Endothelial cell (in vitro differentiated cells): ENCODE measurements at regions not wholly inside any gene's neighbourhood (a gene's known extent, or its start where the extent isn't known, plus 50 kb on each side); places are given as distances from the start of the nearest gene placed in this dataset.

Source experiments
- DNase-seq: peaks from one replicate; pipeline ENCODE4 v3.0.0; 2021; ENCODE audit warnings: low spot score
- H3K27ac Mint-ChIP-seq: one replicate; pipeline ENCODE4 v1.8.0; 2021; ENCODE audit warnings: mixed read lengths, inconsistent platforms; ENCODE audit not compliant: unreplicated experiment
- H3K27me3 Mint-ChIP-seq: one replicate; pipeline ENCODE4 v1.8.0; 2021; ENCODE audit warnings: mild to moderate bottlenecking, moderate library complexity, mixed read lengths, inconsistent platforms; ENCODE audit not compliant: unreplicated experiment
- H3K36me3 Mint-ChIP-seq: one replicate; pipeline ENCODE4 v1.8.0; 2021; ENCODE audit warnings: mild to moderate bottlenecking, low read depth, mixed read lengths, inconsistent platforms; ENCODE audit not compliant: unreplicated experiment
- H3K4me1 Mint-ChIP-seq: one replicate; pipeline ENCODE4 v1.8.0; 2021; ENCODE audit warnings: mild to moderate bottlenecking, mixed read lengths, inconsistent platforms; ENCODE audit not compliant: unreplicated experiment
- H3K4me3 Mint-ChIP-seq: one replicate; pipeline ENCODE4 v1.8.0; 2021; ENCODE audit warnings: mild to moderate bottlenecking, mixed read lengths, inconsistent platforms; ENCODE audit not compliant: unreplicated experiment
- H3K9me3 Mint-ChIP-seq: one replicate; pipeline ENCODE4 v1.8.0; 2021; ENCODE audit warnings: mixed read lengths, inconsistent platforms; ENCODE audit not compliant: unreplicated experiment
- TF ChIP-seq, protein P1 (sequence below): fragments of 200-600 bp; sonication (generic); IDR thresholded peaks from one replicate; pipeline ENCODE4 v1.5.0; 2021; ENCODE audit warnings: antibody characterized with exemption; ENCODE audit not compliant: unreplicated experiment

- Mint-ChIP-seq H3K9me3 (no peaks in the 10 kb centered on the region), H3K4me3 (no peak overlapping the region), H3K27me3 (peaks cover 3% of the 10 kb centered on the region), H3K27ac (no peak overlapping the region), H3K4me1 (peaks cover 5% of the 10 kb centered on the region), H3K36me3 (no peaks in the 10 kb centered on the region)
- TF ChIP-seq, protein P1, sequence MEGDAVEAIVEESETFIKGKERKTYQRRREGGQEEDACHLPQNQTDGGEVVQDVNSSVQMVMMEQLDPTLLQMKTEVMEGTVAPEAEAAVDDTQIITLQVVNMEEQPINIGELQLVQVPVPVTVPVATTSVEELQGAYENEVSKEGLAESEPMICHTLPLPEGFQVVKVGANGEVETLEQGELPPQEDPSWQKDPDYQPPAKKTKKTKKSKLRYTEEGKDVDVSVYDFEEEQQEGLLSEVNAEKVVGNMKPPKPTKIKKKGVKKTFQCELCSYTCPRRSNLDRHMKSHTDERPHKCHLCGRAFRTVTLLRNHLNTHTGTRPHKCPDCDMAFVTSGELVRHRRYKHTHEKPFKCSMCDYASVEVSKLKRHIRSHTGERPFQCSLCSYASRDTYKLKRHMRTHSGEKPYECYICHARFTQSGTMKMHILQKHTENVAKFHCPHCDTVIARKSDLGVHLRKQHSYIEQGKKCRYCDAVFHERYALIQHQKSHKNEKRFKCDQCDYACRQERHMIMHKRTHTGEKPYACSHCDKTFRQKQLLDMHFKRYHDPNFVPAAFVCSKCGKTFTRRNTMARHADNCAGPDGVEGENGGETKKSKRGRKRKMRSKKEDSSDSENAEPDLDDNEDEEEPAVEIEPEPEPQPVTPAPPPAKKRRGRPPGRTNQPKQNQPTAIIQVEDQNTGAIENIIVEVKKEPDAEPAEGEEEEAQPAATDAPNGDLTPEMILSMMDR: no peak
- DNase-seq: no peak
Measured at GRCh38 chr20:40489886-40490285, 199.2 kb downstream of the MAFB start.

DNA sequence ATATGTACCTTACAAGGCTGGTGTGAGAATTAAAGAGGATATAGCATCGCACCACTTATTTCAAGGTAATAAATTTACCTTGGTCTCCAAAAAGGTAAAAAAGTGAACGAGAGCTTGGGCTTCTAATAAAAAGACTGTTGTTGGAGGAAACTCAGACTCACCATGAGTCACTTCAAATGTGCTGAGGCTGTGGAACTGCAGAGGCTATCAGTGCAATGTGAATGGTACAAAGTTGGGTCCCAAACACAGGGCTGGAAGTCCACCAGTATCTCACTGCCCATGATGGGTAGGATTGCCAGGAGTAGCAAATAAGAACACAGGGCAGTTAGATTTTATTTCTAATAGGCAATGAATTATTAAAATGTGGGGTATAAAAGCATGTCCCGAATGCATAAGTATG lies 200.6 kb downstream of the MAFB start:
- H3K4me1 Mint-ChIP-seq: peaks cover 5% of the 10 kb centered on the region
- no peaks in the 10 kb centered on the region for H3K36me3 Mint-ChIP-seq
- no peak overlapping the region for H3K27ac Mint-ChIP-seq
- H3K4me3 Mint-ChIP-seq: no peak overlapping the region
- H3K27me3 Mint-ChIP-seq: peaks cover 3% of the 10 kb centered on the region
- no peak for DNase-seq
- TF ChIP-seq, protein P1: no peak
- H3K9me3 Mint-ChIP-seq: no peaks in the 10 kb centered on the region

- H3K9me3 Mint-ChIP-seq: no peaks in the 10 kb centered on the region
- TF ChIP-seq, protein P1: no peak
Measured at GRCh38 chr20:40486297-40486696, 202.7 kb downstream of the MAFB start.

GRCh38 chr20:40481743-40482458 lies 207.1 kb downstream of the MAFB start:
- Mint-ChIP-seq H3K4me3 (no peak overlapping the region), H3K27ac (no peak overlapping the region), H3K27me3 (no peaks in the 10 kb centered on the region), H3K9me3 (no peaks in the 10 kb centered on the region), H3K36me3 (no peaks in the 10 kb centered on the region), H3K4me1 (peaks cover 2% of the 10 kb centered on the region)
- TF ChIP-seq, protein P1: no peak
- DNase-seq: no peak

More at GRCh38 chr20:40486297-40486696, 202.7 kb downstream of the MAFB start:
- H3K4me1 Mint-ChIP-seq: no peaks in the 10 kb centered on the region
- no peak overlapping the region for H3K27ac Mint-ChIP-seq
- no peaks in the 10 kb centered on the region for H3K27me3 Mint-ChIP-seq
- no peaks in the 10 kb centered on the region for H3K36me3 Mint-ChIP-seq
- DNase-seq: no peak
- H3K4me3 Mint-ChIP-seq: no peak overlapping the region

GRCh38 chr20:40481337-40481736 lies 207.7 kb downstream of the MAFB start:
- Mint-ChIP-seq H3K4me1 (peaks cover 2% of the 10 kb centered on the region), H3K27ac (no peak overlapping the region), H3K36me3 (no peaks in the 10 kb centered on the region), H3K9me3 (no peaks in the 10 kb centered on the region), H3K4me3 (no peak overlapping the region), H3K27me3 (no peaks in the 10 kb centered on the region)
- TF ChIP-seq, protein P1: no peak
- DNase-seq: no peak
